Gastrocnemius medialis (tissue), 4 donors: ENCODE measurements at regions not wholly inside any gene's neighbourhood (a gene's known extent, or its start where the extent isn't known, plus 50 kb on each side); places are given as distances from the start of the nearest gene placed in this dataset.

Experiments used
- ATAC-seq, 2 donors: fragments of 150-250 bp; one replicate each; pipeline ENCODE4 v1.9.1; 2016
- DNase-seq, 2 donors: peaks; one replicate each; pipeline ENCODE4 v3.0.0-alpha.2; 2019
- H3K27ac ChIP-seq, 4 donors: fragments of 200-600 bp; sonication (generic); 1 replicate in 1 of 4; 2 replicates in 3 of 4; pipeline ENCODE4 v1.5.1; 2016 to 2018; ENCODE audit warnings: mild to moderate bottlenecking in 2 of 4, moderate library complexity in 1 of 4
- H3K27me3 ChIP-seq, 3 donors: fragments of 200-600 bp; sonication (generic) in 2 of 3; 1 replicate in 1 of 3; 2 replicates in 2 of 3; pipeline versions ENCODE4 v1.5.1 to v1.6.0; 2016 to 2019; ENCODE audit warnings: mild to moderate bottlenecking in 1 of 3, moderate library complexity in 1 of 3
- H3K36me3 ChIP-seq, 2 donors: fragments of 200-600 bp; sonication (generic) in 1 of 2; one replicate each; pipeline ENCODE4 v1.5.1; 2017 to 2018
- H3K4me1 ChIP-seq, 2 donors: fragments of 200-600 bp; sonication (generic) in 1 of 2; one replicate each; pipeline ENCODE4 v1.5.1; 2016 to 2017; ENCODE audit warnings: mild to moderate bottlenecking in 2 of 2
- H3K4me3 ChIP-seq, 4 donors: fragments of 200-600 bp; sonication (generic) in 3 of 4; 1 replicate in 1 of 4; 2 replicates in 3 of 4; pipeline ENCODE4 v1.5.1; 2016 to 2019; ENCODE audit warnings: mild to moderate bottlenecking in 2 of 4
- H3K9me3 ChIP-seq, 3 donors: fragments of 200-600 bp; sonication (generic) in 2 of 3; 1 replicate in 1 of 3; 2 replicates in 2 of 3; pipeline ENCODE4 v1.5.1; 2016 to 2019
- CTCF ChIP-seq, 5 experiments: fragments of 450-650 bp in 3 of 5; fragments of 200-600 bp in 2 of 5; sonication (generic) in 2 of 5; IDR thresholded peaks in 4 of 5; conservative IDR thresholded peaks in 1 of 5; 1 replicate in 4 of 5; 2 replicates in 1 of 5; pipeline ENCODE4 v1.5.1; 2016 to 2019; ENCODE audit warnings: antibody characterized with exemption in 5 of 5, mild to moderate bottlenecking in 3 of 5, moderate library complexity in 3 of 5
- POLR2A ChIP-seq, 2 donors: fragments of 450-650 bp; IDR thresholded peaks; one replicate each; pipeline ENCODE4 v1.6.1; 2017; ENCODE audit warnings: antibody characterized with exemption in 2 of 2, mild to moderate bottlenecking in 2 of 2, moderate library complexity in 2 of 2
- in situ Hi-C, 4 donors: fragments of 200-750 bp; cut with MboI; loops; one replicate each; pipeline versions ENCODE4 v1.15.0 to v1.8.0; 2017; ENCODE audit warnings: low sequenced_read_pairs in 4 of 4
- intact Hi-C: fragments of 100-400 bp; cut with DNase I; formaldehyde crosslinking; loops from one replicate; pipeline ENCODE4 v1.15.1; 2023; ENCODE audit warnings: low total_unique reads

- ATAC-seq (no peak), DNase-seq (no peak)
- Histone ChIP-seq H3K4me3 (no peak overlapping the region), H3K9me3 (no peaks in the 10 kb centered on the region), H3K27ac (no peak overlapping the region), H3K27me3 (no peaks in the 10 kb centered on the region), H3K36me3 (no peaks in the 10 kb centered on the region), H3K4me1 (no peaks in the 10 kb centered on the region)
- in situ Hi-C loops, result no loop called here
- no peak for TF ChIP-seq POLR2A (IDR thresholded peaks at IDR 0.05)
- no peak for TF ChIP-seq CTCF (IDR thresholded peaks at IDR 0.05 in 4 of 5, conservative IDR thresholded peaks at IDR 0.05 in 1 of 5)
- intact Hi-C loops, result no loop called here
These were observed 69.7 kb upstream of the LY86 start for GRCh38 chr6:6518631-6519427.

DNA sequence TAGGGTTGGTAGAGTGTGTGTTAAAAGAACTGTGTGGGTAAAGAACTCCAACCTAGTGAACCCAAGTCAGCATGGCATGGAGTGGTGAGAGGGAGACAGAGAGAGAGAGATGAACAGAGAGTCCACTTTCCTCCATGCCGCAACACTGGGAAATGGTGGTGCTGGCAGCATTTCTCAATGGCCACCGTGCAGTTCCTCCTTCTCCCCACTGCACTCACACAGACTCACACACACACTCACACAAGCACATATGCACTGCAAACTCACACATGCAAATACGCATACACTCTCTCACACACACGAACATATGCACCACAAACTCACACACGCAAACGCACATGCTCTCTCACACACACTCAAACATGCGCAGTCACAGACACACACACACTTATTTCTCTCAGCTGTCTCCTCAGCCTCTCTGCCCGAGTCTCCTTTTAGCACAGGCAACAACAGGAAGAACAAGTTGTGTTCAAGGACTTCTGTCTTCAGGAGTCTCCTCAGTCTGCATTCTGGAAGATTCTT, 66.5 kb upstream of the LY86 start:
- H3K4me1 ChIP-seq, result no peaks in the 10 kb centered on the region
- no peaks in the 10 kb centered on the region for H3K9me3 ChIP-seq
- DNase-seq, result no peak
- H3K36me3 ChIP-seq, result no peaks in the 10 kb centered on the region
- H3K27ac ChIP-seq, result no peak overlapping the region
- no peaks in the 10 kb centered on the region for H3K27me3 ChIP-seq
- no peak for ATAC-seq
- no peak for TF ChIP-seq POLR2A (IDR thresholded peaks at IDR 0.05)
- no peak for TF ChIP-seq CTCF (IDR thresholded peaks at IDR 0.05 in 4 of 5, conservative IDR thresholded peaks at IDR 0.05 in 1 of 5)
- in situ Hi-C loops, result no loop called here
- no peak overlapping the region for H3K4me3 ChIP-seq
- intact Hi-C loops, result no loop called here

GRCh38 chr6:6522709-6523108, 65.8 kb upstream of the LY86 start:
- Histone ChIP-seq H3K4me1 (no peaks in the 10 kb centered on the region), H3K27ac (no peak overlapping the region), H3K9me3 (no peaks in the 10 kb centered on the region), H3K36me3 (no peaks in the 10 kb centered on the region), H3K4me3 (no peak overlapping the region), H3K27me3 (no peaks in the 10 kb centered on the region)
- ATAC-seq, result no peak
- no peak for TF ChIP-seq POLR2A (IDR thresholded peaks at IDR 0.05)
- TF ChIP-seq CTCF (IDR thresholded peaks at IDR 0.05 in 4 of 5, conservative IDR thresholded peaks at IDR 0.05 in 1 of 5), result no peak
- no peak for DNase-seq
- in situ Hi-C loops, result no loop called here
- intact Hi-C loops, result no loop called here

GRCh38 chr6:6524951-6525350, 63.6 kb upstream of the LY86 start:
- Histone ChIP-seq H3K27ac (no peak overlapping the region), H3K4me3 (no peak overlapping the region), H3K4me1 (no peaks in the 10 kb centered on the region), H3K9me3 (no peaks in the 10 kb centered on the region), H3K36me3 (no peaks in the 10 kb centered on the region), H3K27me3 (no peaks in the 10 kb centered on the region)
- ATAC-seq (no peak), DNase-seq (no peak)
- intact Hi-C loops (no loop called here), in situ Hi-C loops (loop anchor here (25.0 kb wide), 3 partner anchors 463 to 1388 kb away; no protein-coding TSS in a partner anchor)
- TF ChIP-seq CTCF (IDR thresholded peaks at IDR 0.05 in 4 of 5, conservative IDR thresholded peaks at IDR 0.05 in 1 of 5) (no peak), POLR2A (IDR thresholded peaks at IDR 0.05) (no peak)
